Astrocyte (in vitro differentiated cells and primary cell): ENCODE measurements at regions not wholly inside any gene's neighbourhood (a gene's known extent, or its start where the extent isn't known, plus 50 kb on each side); places are given as distances from the start of the nearest gene placed in this dataset.

Experiments used
- CTCF ChIP-seq: IDR thresholded peaks from 2 replicates; pipeline ENCODE4 v1.5.1; 2011; ENCODE audit warnings: low read depth, mild to moderate bottlenecking, inconsistent platforms, low read length, moderate library complexity; ENCODE audit not compliant: insufficient read depth
- EZH2 ChIP-seq: IDR thresholded peaks from 2 replicates; pipeline ENCODE4 v1.6.1; 2012; ENCODE audit warnings: mild to moderate bottlenecking, low read length, inconsistent platforms; ENCODE audit not compliant: insufficient read depth

GRCh38 chr13:77994166-77994565, 75.5 kb upstream of the EDNRB start:
- no peak for TF ChIP-seq CTCF
- TF ChIP-seq EZH2 = no peak
